Colonic mucosa (tissue), 4 donors: ENCODE measurements at regions not wholly inside any gene's neighbourhood (a gene's known extent, or its start where the extent isn't known, plus 50 kb on each side); places are given as distances from the start of the nearest gene placed in this dataset.

Source experiments
- DNase-seq: peaks from one replicate; pipeline ENCODE4 v3.0.0-alpha.2; 2020
- H3K27ac ChIP-seq: fragments of 200-600 bp; one replicate; pipeline ENCODE4 v1.8.0; 2021
- H3K27me3 ChIP-seq: fragments of 200-600 bp; one replicate; pipeline ENCODE4 v1.8.0; 2021
- H3K36me3 ChIP-seq: fragments of 200-600 bp; one replicate; pipeline ENCODE4 v1.8.0; 2021
- H3K4me1 ChIP-seq: fragments of 200-600 bp; one replicate; pipeline ENCODE4 v1.8.0; 2021; ENCODE audit warnings: mild to moderate bottlenecking
- H3K4me3 ChIP-seq: fragments of 200-600 bp; one replicate; pipeline ENCODE4 v1.8.0; 2021
- H3K9ac ChIP-seq, 2 donors: one replicate each; pipeline ENCODE4 v1.7.0; 2013; ENCODE audit warnings: control low read depth in 2 of 2, low read depth in 2 of 2, low read length in 2 of 2
- H3K9me3 ChIP-seq: fragments of 200-600 bp; one replicate; pipeline ENCODE4 v1.8.0; 2021
- intact Hi-C: fragments of 100-400 bp; cut with DNase I; formaldehyde crosslinking; loops from one replicate; pipeline ENCODE4 v1.14.1; 2022
- TF ChIP-seq, protein P1 (sequence below): fragments of 200-600 bp; IDR thresholded peaks from one replicate; pipeline ENCODE4 v1.8.0; 2022; ENCODE audit warnings: antibody characterized with exemption, mild to moderate bottlenecking
- donor health status: healthy.
- donor health status: DM: no; HTN: no; CAD: no.
- donor health status: DM: no; HTN: no; CAD: no.

DNA sequence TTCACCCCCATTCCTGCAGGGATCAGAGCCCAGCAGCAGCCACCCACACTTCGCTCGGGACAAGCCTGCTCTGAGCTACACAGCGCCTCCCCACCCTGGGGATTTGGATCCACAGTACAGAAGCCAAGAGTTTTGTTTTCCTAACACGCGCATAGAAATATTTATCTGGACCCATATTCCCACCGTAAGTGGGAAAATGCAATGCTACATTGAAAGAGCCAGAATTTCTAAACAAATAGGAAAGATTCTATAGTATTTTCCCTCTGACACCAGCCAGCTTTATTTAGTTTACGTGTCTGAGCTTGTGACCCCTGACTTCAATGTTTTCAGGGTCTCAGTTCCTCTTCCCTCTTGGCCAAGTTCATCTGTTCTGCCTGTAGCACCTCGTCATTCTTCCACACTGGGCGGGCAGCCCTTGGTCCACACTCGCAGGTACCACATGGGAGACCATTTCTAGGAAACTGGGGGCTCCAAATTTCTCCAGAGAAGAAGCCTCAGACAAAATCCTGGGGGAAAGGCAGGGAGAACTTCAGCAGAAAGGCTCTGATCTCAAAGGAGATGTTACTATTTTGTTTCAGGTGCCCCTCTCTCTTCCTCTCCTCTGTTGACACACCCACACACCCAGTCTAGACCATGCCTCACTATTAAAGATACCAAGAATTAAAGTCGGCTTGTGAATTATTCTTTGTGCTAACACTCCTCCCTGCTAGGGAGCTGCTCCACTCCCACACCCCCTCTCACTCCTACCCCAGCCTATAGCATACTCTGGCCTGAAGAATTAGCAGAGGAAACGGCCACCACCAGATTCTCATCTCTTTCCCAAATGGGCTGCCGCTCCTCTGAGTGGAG lies 116.0 kb upstream of the PCGF5 start:
- no peaks in the 10 kb centered on the region for H3K4me1 ChIP-seq
- H3K36me3 ChIP-seq, result no peaks in the 10 kb centered on the region
- TF ChIP-seq, protein P1, sequence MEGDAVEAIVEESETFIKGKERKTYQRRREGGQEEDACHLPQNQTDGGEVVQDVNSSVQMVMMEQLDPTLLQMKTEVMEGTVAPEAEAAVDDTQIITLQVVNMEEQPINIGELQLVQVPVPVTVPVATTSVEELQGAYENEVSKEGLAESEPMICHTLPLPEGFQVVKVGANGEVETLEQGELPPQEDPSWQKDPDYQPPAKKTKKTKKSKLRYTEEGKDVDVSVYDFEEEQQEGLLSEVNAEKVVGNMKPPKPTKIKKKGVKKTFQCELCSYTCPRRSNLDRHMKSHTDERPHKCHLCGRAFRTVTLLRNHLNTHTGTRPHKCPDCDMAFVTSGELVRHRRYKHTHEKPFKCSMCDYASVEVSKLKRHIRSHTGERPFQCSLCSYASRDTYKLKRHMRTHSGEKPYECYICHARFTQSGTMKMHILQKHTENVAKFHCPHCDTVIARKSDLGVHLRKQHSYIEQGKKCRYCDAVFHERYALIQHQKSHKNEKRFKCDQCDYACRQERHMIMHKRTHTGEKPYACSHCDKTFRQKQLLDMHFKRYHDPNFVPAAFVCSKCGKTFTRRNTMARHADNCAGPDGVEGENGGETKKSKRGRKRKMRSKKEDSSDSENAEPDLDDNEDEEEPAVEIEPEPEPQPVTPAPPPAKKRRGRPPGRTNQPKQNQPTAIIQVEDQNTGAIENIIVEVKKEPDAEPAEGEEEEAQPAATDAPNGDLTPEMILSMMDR, result no peak
- H3K27me3 ChIP-seq, result no peaks in the 10 kb centered on the region
- intact Hi-C loops, result no loop called here
- H3K9me3 ChIP-seq, result no peaks in the 10 kb centered on the region
- H3K27ac ChIP-seq, result no peak overlapping the region
- no peak for DNase-seq
- H3K9ac ChIP-seq, result no peak overlapping the region
- H3K4me3 ChIP-seq, result no peak overlapping the region

DNA sequence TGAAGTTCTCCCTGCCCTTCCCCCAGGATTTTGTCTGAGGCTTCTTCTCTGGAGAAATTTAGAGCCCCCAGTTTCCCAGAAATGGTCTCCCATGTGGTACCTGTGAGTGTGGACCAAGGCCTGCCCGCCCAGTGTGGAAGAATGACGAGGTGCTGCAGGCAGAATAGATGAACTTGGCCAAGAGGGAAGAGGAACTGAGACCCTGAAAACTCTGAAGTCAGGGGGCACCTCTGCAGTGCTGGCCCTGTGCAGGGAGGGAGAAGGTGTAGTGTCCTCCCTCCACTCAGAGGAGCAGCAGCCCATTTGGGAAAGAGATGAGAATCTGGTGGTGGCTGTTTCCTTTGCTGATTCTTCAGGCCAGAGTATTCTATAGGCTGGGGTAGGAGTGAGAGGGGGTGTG lies 115.2 kb upstream of the PCGF5 start:
- H3K4me3 ChIP-seq, result no peak overlapping the region
- H3K27ac ChIP-seq, result no peak overlapping the region
- no peak overlapping the region for H3K9ac ChIP-seq
- DNase-seq, result no peak
- no peaks in the 10 kb centered on the region for H3K9me3 ChIP-seq
- intact Hi-C loops, result no loop called here
- no peaks in the 10 kb centered on the region for H3K27me3 ChIP-seq
- TF ChIP-seq, protein P1, result no peak
- H3K36me3 ChIP-seq, result no peaks in the 10 kb centered on the region
- no peaks in the 10 kb centered on the region for H3K4me1 ChIP-seq

DNA sequence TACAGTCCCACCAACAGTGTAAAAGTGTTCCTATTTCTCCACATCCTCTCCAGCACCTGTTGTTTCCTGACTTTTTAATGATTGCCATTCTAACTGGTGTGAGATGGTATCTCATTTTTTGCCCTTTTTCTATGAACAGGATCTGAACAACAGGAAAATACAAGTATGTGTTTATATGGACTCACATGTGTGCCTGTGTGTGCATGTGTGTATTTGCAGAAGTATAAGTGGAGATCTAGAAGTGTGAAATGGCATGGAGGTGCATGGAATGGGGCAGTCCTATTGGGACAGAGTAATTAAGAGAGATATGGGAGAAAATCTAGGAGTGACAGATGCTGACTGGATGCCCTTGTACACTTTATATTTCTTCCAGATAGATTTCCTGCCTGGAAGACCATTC lies 111.6 kb upstream of the PCGF5 start:
- no peaks in the 10 kb centered on the region for H3K27me3 ChIP-seq
- TF ChIP-seq, protein P1, result no peak
- no peak overlapping the region for H3K4me3 ChIP-seq
- H3K27ac ChIP-seq, result no peak overlapping the region
- no peaks in the 10 kb centered on the region for H3K36me3 ChIP-seq
- intact Hi-C loops, result no loop called here
- no peak for DNase-seq
- no peaks in the 10 kb centered on the region for H3K9me3 ChIP-seq
- no peaks in the 10 kb centered on the region for H3K4me1 ChIP-seq
- no peak overlapping the region for H3K9ac ChIP-seq

DNA sequence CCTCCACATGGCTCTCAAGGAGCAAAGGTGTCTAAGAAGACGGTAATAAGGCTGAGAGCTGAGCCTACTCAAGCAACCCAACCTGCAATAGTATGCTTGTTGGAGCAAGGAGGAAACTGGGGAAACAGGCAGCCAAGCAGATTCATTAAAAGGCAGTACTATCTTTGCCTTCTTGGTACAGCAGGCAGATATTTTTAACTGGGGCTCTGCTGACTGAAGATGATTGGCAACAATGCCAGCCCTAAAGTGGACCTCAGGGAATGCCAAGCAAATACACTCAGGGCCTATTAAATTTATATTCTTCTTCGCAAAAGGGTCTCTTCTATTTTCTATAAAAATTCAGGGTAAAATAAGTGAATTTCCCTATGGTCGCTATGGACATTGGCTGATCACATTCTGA lies 109.4 kb upstream of the PCGF5 start:
- TF ChIP-seq, protein P1, result no peak
- Histone ChIP-seq H3K9ac (no peak overlapping the region), H3K27me3 (no peaks in the 10 kb centered on the region), H3K9me3 (no peaks in the 10 kb centered on the region), H3K4me1 (no peaks in the 10 kb centered on the region), H3K36me3 (no peaks in the 10 kb centered on the region), H3K4me3 (no peak overlapping the region), H3K27ac (no peak overlapping the region)
- intact Hi-C loops, result no loop called here
- no peak for DNase-seq

DNA sequence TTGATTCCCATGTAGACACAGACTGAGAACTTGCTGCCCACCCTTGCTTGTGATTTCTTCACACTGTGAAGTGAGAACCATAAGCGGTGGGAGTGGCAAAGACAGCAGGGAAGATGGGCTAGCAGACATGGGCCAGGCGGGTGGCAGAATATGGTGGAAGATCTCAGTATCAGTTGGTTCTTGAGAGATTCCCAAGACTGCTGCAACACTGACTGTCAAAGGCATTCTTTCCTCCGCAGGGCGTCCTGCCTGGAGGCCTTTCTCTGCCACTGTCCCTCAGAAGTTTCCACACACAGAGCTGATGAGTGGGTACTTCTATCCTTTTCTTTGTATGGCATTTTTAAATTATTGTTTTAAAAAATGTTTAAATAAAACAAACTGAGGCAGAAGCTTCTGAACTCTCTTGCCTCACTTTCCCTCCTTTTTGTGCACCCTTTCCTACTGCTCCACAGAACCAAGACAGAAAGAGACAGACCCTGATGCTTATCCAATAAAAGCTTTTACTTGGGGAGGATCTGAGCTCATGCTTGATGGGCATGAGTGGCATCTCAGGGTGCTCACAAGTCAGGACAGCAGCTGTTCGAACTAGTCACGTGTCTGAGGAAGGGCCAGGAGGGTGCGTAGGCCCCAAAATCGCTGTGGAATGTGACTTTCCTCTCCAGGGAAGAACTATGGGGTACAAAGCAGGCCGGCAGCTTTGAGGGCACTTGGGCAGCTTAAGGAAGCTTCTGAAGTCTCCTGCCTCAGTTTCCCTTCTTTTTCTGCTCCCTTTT lies 104.7 kb upstream of the PCGF5 start:
- Histone ChIP-seq H3K9me3 (no peaks in the 10 kb centered on the region), H3K27ac (no peak overlapping the region), H3K4me1 (no peaks in the 10 kb centered on the region), H3K4me3 (no peak overlapping the region), H3K9ac (no peak overlapping the region), H3K27me3 (no peaks in the 10 kb centered on the region), H3K36me3 (no peaks in the 10 kb centered on the region)
- TF ChIP-seq, protein P1, result no peak
- intact Hi-C loops, result no loop called here
- no peak for DNase-seq
